Colonic mucosa (tissue), 4 donors: ENCODE measurements at regions not wholly inside any gene's neighbourhood (a gene's known extent, or its start where the extent isn't known, plus 50 kb on each side); places are given as distances from the start of the nearest gene placed in this dataset.

Source experiments
- DNase-seq: peaks from one replicate; pipeline ENCODE4 v3.0.0-alpha.2; 2020
- H3K27ac ChIP-seq: fragments of 200-600 bp; one replicate; pipeline ENCODE4 v1.8.0; 2021
- H3K27me3 ChIP-seq: fragments of 200-600 bp; one replicate; pipeline ENCODE4 v1.8.0; 2021
- H3K36me3 ChIP-seq: fragments of 200-600 bp; one replicate; pipeline ENCODE4 v1.8.0; 2021
- H3K4me1 ChIP-seq: fragments of 200-600 bp; one replicate; pipeline ENCODE4 v1.8.0; 2021; ENCODE audit warnings: mild to moderate bottlenecking
- H3K4me3 ChIP-seq: fragments of 200-600 bp; one replicate; pipeline ENCODE4 v1.8.0; 2021
- H3K9ac ChIP-seq, 2 donors: one replicate each; pipeline ENCODE4 v1.7.0; 2013; ENCODE audit warnings: control low read depth in 2 of 2, low read depth in 2 of 2, low read length in 2 of 2
- H3K9me3 ChIP-seq: fragments of 200-600 bp; one replicate; pipeline ENCODE4 v1.8.0; 2021
- intact Hi-C: fragments of 100-400 bp; cut with DNase I; formaldehyde crosslinking; loops from one replicate; pipeline ENCODE4 v1.14.1; 2022
- TF ChIP-seq, protein P1 (sequence below): fragments of 200-600 bp; IDR thresholded peaks from one replicate; pipeline ENCODE4 v1.8.0; 2022; ENCODE audit warnings: antibody characterized with exemption, mild to moderate bottlenecking
- donor health status: healthy.
- donor health status: DM: no; HTN: no; CAD: no.
- donor health status: DM: no; HTN: no; CAD: no.

GRCh38 chr1:47593013-47593568, 155.2 kb downstream of the FOXD2 start:
- Histone ChIP-seq H3K4me3 (no peak overlapping the region), H3K27me3 (peaks cover 5% of the 10 kb centered on the region), H3K36me3 (no peaks in the 10 kb centered on the region), H3K27ac (no peak overlapping the region), H3K9me3 (no peaks in the 10 kb centered on the region), H3K4me1 (no peaks in the 10 kb centered on the region), H3K9ac (no peak overlapping the region)
- no peak for DNase-seq
- intact Hi-C loops: no loop called here
- TF ChIP-seq, protein P1, sequence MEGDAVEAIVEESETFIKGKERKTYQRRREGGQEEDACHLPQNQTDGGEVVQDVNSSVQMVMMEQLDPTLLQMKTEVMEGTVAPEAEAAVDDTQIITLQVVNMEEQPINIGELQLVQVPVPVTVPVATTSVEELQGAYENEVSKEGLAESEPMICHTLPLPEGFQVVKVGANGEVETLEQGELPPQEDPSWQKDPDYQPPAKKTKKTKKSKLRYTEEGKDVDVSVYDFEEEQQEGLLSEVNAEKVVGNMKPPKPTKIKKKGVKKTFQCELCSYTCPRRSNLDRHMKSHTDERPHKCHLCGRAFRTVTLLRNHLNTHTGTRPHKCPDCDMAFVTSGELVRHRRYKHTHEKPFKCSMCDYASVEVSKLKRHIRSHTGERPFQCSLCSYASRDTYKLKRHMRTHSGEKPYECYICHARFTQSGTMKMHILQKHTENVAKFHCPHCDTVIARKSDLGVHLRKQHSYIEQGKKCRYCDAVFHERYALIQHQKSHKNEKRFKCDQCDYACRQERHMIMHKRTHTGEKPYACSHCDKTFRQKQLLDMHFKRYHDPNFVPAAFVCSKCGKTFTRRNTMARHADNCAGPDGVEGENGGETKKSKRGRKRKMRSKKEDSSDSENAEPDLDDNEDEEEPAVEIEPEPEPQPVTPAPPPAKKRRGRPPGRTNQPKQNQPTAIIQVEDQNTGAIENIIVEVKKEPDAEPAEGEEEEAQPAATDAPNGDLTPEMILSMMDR: no peak

- H3K9ac ChIP-seq: no peak overlapping the region
- TF ChIP-seq, protein P1: no peak
- H3K4me1 ChIP-seq: no peaks in the 10 kb centered on the region
- peaks cover 5% of the 10 kb centered on the region for H3K27me3 ChIP-seq
- no peak overlapping the region for H3K4me3 ChIP-seq
- intact Hi-C loops: no loop called here
- DNase-seq: no peak
- no peaks in the 10 kb centered on the region for H3K36me3 ChIP-seq
- H3K27ac ChIP-seq: no peak overlapping the region
- H3K9me3 ChIP-seq: no peaks in the 10 kb centered on the region
Observed at GRCh38 chr1:47593598-47594285, 155.9 kb downstream of the FOXD2 start.

DNA sequence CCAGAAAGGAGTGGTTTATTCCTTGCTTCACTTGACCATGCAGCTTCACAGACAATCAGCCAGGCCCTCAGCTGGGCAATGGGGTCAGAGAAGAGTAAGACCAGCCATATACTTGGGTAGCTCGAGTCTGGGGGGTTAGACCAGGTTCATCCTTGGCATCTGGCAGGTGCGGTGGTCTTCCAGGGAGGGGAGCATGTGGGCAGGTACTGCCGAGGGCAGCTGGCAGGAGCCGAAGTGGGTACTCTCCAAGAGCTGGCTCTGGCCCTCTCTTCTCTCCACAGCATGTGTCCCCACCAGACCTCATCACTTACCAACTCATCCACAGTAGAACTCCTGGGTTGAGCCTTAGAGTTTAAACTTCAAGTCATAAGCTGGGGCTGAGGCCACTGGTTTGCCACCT, 156.8 kb downstream of the FOXD2 start:
- no peak overlapping the region for H3K4me3 ChIP-seq
- H3K36me3 ChIP-seq: no peaks in the 10 kb centered on the region
- TF ChIP-seq, protein P1: no peak
- H3K27ac ChIP-seq: no peak overlapping the region
- intact Hi-C loops: no loop called here
- no peak overlapping the region for H3K9ac ChIP-seq
- H3K4me1 ChIP-seq: no peaks in the 10 kb centered on the region
- peaks cover 5% of the 10 kb centered on the region for H3K27me3 ChIP-seq
- H3K9me3 ChIP-seq: no peaks in the 10 kb centered on the region
- DNase-seq: no peak

- Histone ChIP-seq H3K36me3 (no peaks in the 10 kb centered on the region), H3K27me3 (peaks cover 5% of the 10 kb centered on the region), H3K9ac (no peak overlapping the region), H3K4me3 (no peak overlapping the region), H3K9me3 (no peaks in the 10 kb centered on the region), H3K27ac (no peak overlapping the region), H3K4me1 (no peaks in the 10 kb centered on the region)
- DNase-seq: no peak
- TF ChIP-seq, protein P1: no peak
- intact Hi-C loops: no loop called here
Observed at GRCh38 chr1:47596328-47596727, 158.5 kb downstream of the FOXD2 start.

DNA sequence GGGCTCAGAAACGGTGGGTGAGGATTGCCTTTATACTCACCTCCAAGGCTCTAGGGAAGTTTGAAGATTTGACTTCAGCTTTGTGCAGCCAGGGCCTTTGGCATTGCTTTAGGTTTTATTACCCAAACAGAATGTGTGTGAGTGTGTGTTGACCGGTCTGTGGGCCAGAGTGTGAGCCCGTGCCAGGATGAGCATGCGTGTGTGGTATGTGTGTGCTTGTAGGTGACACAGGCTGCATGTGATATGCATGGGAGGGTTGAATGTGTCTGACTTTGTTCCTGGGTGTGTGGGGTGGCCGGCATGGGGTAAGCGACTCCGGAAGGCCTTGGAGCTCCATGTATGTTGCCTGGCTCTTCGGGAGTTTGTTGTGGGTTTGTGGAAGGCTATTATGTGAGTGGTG, 160.5 kb downstream of the FOXD2 start:
- H3K4me3 ChIP-seq: no peak overlapping the region
- H3K27ac ChIP-seq: no peak overlapping the region
- no peaks in the 10 kb centered on the region for H3K9me3 ChIP-seq
- H3K27me3 ChIP-seq: peaks cover 1% of the 10 kb centered on the region
- H3K36me3 ChIP-seq: no peaks in the 10 kb centered on the region
- intact Hi-C loops: no loop called here
- TF ChIP-seq, protein P1: no peak
- H3K9ac ChIP-seq: no peak overlapping the region
- no peaks in the 10 kb centered on the region for H3K4me1 ChIP-seq
- DNase-seq: no peak
